Natural killer cell (primary cell): ENCODE measurements at regions not wholly inside any gene's neighbourhood (a gene's known extent, or its start where the extent isn't known, plus 50 kb on each side); places are given as distances from the start of the nearest gene placed in this dataset.

Experiments
- ATAC-seq, 3 donors: fragments of 150-1000 bp in 2 of 3; fragments of 200-7000 bp in 1 of 3; cut with Tn5 transposase; 1 replicate in 1 of 3; 2 replicates in 2 of 3; pipeline ENCODE4 v1.10.0; 2021; ENCODE audit warnings: mild to moderate bottlenecking in 2 of 3, moderate library complexity in 2 of 3
- DNase-seq, 2 donors: peaks; one replicate each; pipeline versions ENCODE4 v3.0.0 to v3.0.0-alpha.2; 2013 to 2021; ENCODE audit warnings: mixed read lengths in 1 of 2
- H3K27ac ChIP-seq: one replicate; pipeline ENCODE4 v1.5.1; 2013; ENCODE audit warnings: mild to moderate bottlenecking, low read length
- H3K27me3 ChIP-seq: one replicate; pipeline ENCODE4 v1.6.1; 2013; ENCODE audit warnings: low read length; ENCODE audit not compliant: control insufficient read depth, insufficient read depth
- H3K36me3 ChIP-seq: one replicate; pipeline ENCODE4 v1.6.1; 2013; ENCODE audit warnings: low read length; ENCODE audit not compliant: control insufficient read depth, insufficient read depth
- H3K4me1 ChIP-seq: one replicate; pipeline ENCODE4 v1.6.1; 2013; ENCODE audit warnings: low read length; ENCODE audit not compliant: control insufficient read depth, insufficient read depth
- H3K4me3 ChIP-seq: one replicate; pipeline ENCODE4 v1.5.1; 2013; ENCODE audit warnings: low read length
- H3K9me3 ChIP-seq: one replicate; pipeline ENCODE4 v1.6.1; 2013; ENCODE audit warnings: low read length; ENCODE audit not compliant: control insufficient read depth, insufficient read depth
- H3K27ac Mint-ChIP-seq, 2 donors: one replicate each; pipeline ENCODE4 v1.8.0; 2022; ENCODE audit warnings: mild to moderate bottlenecking in 2 of 2, mixed read lengths in 2 of 2, moderate library complexity in 1 of 2
- H3K27me3 Mint-ChIP-seq, 2 donors: one replicate each; pipeline ENCODE4 v1.8.0; 2022; ENCODE audit warnings: low read depth in 2 of 2, mixed read lengths in 2 of 2
- H3K36me3 Mint-ChIP-seq: one replicate; pipeline ENCODE4 v1.8.0; 2022; ENCODE audit warnings: mixed read lengths
- H3K4me1 Mint-ChIP-seq, 2 donors: one replicate each; pipeline ENCODE4 v1.8.0; 2022; ENCODE audit warnings: mixed read lengths in 2 of 2
- H3K4me3 Mint-ChIP-seq: one replicate; pipeline ENCODE4 v1.8.0; 2022; ENCODE audit warnings: mild to moderate bottlenecking, moderate library complexity, mixed read lengths
- H3K9me3 Mint-ChIP-seq, 2 donors: one replicate each; pipeline ENCODE4 v1.8.0; 2022; ENCODE audit warnings: mixed read lengths in 2 of 2
- WGBS: methylation state at CpG from one replicate; pipeline ENCODE4 v1.1.7; 2013; ENCODE audit warnings: missing lambda C conversion rate; ENCODE audit not compliant: insufficient coverage; 5-methylcytosine and 5-hydroxymethylcytosine counted together
- intact Hi-C: fragments of 100-400 bp; cut with micrococcal nuclease; formaldehyde crosslinking; loops from one replicate; pipeline ENCODE4 v1.14.2; 2022
- TF ChIP-seq, protein P1 (sequence below): fragments of 200-600 bp; IDR thresholded peaks from one replicate; pipeline ENCODE4 v1.8.0; 2022; ENCODE audit warnings: antibody characterized with exemption

GRCh38 chr10:33093362-33093761 is 135.3 kb upstream of the ITGB1 start:
- H3K27me3 ChIP-seq: no peaks in the 10 kb centered on the region
- DNase-seq (no peak), ATAC-seq (no peak)
- 93% methylated on average over 3 of the region's 3 CpGs for WGBS
- H3K4me3 ChIP-seq: no peak overlapping the region
- no peak overlapping the region for H3K27ac ChIP-seq
- peaks cover 4% of the 10 kb centered on the region for H3K4me1 ChIP-seq
- Mint-ChIP-seq H3K27me3 (peaks cover 0 to 3% of the 10 kb centered on the region in 2 donors), H3K36me3 (peaks cover 7% of the 10 kb centered on the region), H3K4me1 (peaks cover 0 to 9% of the 10 kb centered on the region in 2 donors), H3K27ac (no peak overlapping the region), H3K4me3 (no peak overlapping the region), H3K9me3 (no peaks in the 10 kb centered on the region)
- TF ChIP-seq, protein P1, sequence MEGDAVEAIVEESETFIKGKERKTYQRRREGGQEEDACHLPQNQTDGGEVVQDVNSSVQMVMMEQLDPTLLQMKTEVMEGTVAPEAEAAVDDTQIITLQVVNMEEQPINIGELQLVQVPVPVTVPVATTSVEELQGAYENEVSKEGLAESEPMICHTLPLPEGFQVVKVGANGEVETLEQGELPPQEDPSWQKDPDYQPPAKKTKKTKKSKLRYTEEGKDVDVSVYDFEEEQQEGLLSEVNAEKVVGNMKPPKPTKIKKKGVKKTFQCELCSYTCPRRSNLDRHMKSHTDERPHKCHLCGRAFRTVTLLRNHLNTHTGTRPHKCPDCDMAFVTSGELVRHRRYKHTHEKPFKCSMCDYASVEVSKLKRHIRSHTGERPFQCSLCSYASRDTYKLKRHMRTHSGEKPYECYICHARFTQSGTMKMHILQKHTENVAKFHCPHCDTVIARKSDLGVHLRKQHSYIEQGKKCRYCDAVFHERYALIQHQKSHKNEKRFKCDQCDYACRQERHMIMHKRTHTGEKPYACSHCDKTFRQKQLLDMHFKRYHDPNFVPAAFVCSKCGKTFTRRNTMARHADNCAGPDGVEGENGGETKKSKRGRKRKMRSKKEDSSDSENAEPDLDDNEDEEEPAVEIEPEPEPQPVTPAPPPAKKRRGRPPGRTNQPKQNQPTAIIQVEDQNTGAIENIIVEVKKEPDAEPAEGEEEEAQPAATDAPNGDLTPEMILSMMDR: no peak
- peaks cover 12% of the 10 kb centered on the region for H3K9me3 ChIP-seq
- intact Hi-C loops: no loop called here
- no peaks in the 10 kb centered on the region for H3K36me3 ChIP-seq

GRCh38 chr10:33092596-33092995 is 134.6 kb upstream of the ITGB1 start:
- Mint-ChIP-seq H3K4me1 (peaks cover 5 to 13% of the 10 kb centered on the region in 2 donors), H3K36me3 (peaks cover 11% of the 10 kb centered on the region), H3K27ac (no peak overlapping the region)

GRCh38 chr10:33091201-33091600 is 133.2 kb upstream of the ITGB1 start:
- no peak overlapping the region for H3K4me3 ChIP-seq
- H3K4me1 ChIP-seq: no peaks in the 10 kb centered on the region
- peaks cover 0 to 3% of the 10 kb centered on the region in 2 donors for H3K9me3 Mint-ChIP-seq
- intact Hi-C loops: no loop called here
- H3K27ac ChIP-seq: no peak overlapping the region
- peaks cover 0 to 3% of the 10 kb centered on the region in 2 donors for H3K27me3 Mint-ChIP-seq
- H3K27me3 ChIP-seq: no peaks in the 10 kb centered on the region
- no peaks in the 10 kb centered on the region for H3K36me3 ChIP-seq
- ATAC-seq: no peak
- no peak overlapping the region for H3K27ac Mint-ChIP-seq
- peaks cover 15 to 18% of the 10 kb centered on the region in 2 donors for H3K4me1 Mint-ChIP-seq
- DNase-seq: no peak
- TF ChIP-seq, protein P1: no peak
- H3K4me3 Mint-ChIP-seq: no peak overlapping the region
- H3K9me3 ChIP-seq: peaks cover 16% of the 10 kb centered on the region
- peaks cover 14% of the 10 kb centered on the region for H3K36me3 Mint-ChIP-seq
- 67% methylated on average over 1 of the region's 1 CpG for WGBS

More at GRCh38 chr10:33092596-33092995, 134.6 kb upstream of the ITGB1 start:
- Histone ChIP-seq H3K9me3 (peaks cover 16% of the 10 kb centered on the region), H3K4me1 (peaks cover 3% of the 10 kb centered on the region), H3K27ac (no peak overlapping the region), H3K36me3 (no peaks in the 10 kb centered on the region), H3K27me3 (no peaks in the 10 kb centered on the region), H3K4me3 (no peak overlapping the region)
- H3K27me3 Mint-ChIP-seq: peaks cover 0 to 3% of the 10 kb centered on the region in 2 donors
- TF ChIP-seq, protein P1: no peak
- DNase-seq (no peak), ATAC-seq (no peak)
- intact Hi-C loops: no loop called here
- WGBS: 100% methylated on average over 1 of the region's 1 CpG
- peaks cover 0 to 3% of the 10 kb centered on the region in 2 donors for H3K9me3 Mint-ChIP-seq
- no peak overlapping the region for H3K4me3 Mint-ChIP-seq

DNA sequence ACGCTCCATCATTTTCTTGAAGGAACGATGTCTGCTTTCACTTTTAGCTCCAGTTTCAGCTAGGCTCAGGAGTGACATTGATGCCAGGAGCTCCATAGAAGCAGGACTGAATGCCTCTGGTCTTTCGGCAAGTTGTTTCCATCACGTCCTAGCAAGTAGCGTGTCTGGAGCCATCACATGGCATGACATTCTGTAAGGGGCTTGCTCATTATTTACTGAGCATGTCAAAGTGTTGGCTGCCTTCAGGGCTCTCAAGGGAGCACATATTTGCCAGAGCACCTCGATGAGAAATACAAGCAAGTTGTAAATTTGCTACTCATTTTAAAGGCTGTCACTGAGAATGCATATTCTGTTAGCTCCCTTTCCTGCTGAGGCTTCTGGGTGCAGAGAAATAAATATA is 131.0 kb upstream of the ITGB1 start:
- Histone ChIP-seq H3K36me3 (no peaks in the 10 kb centered on the region), H3K4me1 (no peaks in the 10 kb centered on the region), H3K9me3 (peaks cover 9% of the 10 kb centered on the region), H3K27me3 (no peaks in the 10 kb centered on the region), H3K4me3 (no peak overlapping the region), H3K27ac (no peak overlapping the region)
- 95% methylated on average over 6 of the region's 6 CpGs for whole genome bisulfite sequencing
- Mint-ChIP-seq H3K9me3 (peaks cover 0 to 3% of the 10 kb centered on the region in 2 donors), H3K36me3 (peaks cover 7% of the 10 kb centered on the region), H3K4me3 (no peak overlapping the region), H3K4me1 (peaks cover 14 to 15% of the 10 kb centered on the region in 2 donors), H3K27ac (no peak overlapping the region), H3K27me3 (peaks cover 0 to 3% of the 10 kb centered on the region in 2 donors)
- intact Hi-C loops: no loop called here
- DNase-seq (no peak), ATAC-seq (no peak)
- TF ChIP-seq, protein P1: no peak
